IMR-90 (cell line): ENCODE measurements at regions not wholly inside any gene's neighbourhood (a gene's known extent, or its start where the extent isn't known, plus 50 kb on each side); places are given as distances from the start of the nearest gene placed in this dataset.

Experiments used
- ATAC-seq: fragments of 200-7000 bp; cut with Tn5 transposase; 2 replicates; pipeline ENCODE4 v1.9.1; 2020; ENCODE audit warnings: low read depth, mild to moderate bottlenecking, moderate library complexity
- BruUV-seq: library from RNA; stranded (reverse); fragments of 400-500 nt; replicated peaks from 2 replicates; lab custom pipeline; 2021; lab: Mats Ljungman, UMichigan
- CTCF ChIA-PET: fragments of 300-600 bp; formaldehyde crosslinking; extraction: SDS; loops from one replicate; lab custom pipeline; 2021; ENCODE audit warnings: antibody characterized with exemption; lab: Yijun Ruan, JAX
- POLR2A ChIA-PET: fragments of 300-600 bp; sonication (Branson Sonifier 250); formaldehyde crosslinking; loops from one replicate; lab custom pipeline; 2022; ENCODE audit warnings: antibody characterized with exemption; ENCODE audit not compliant: unreplicated experiment; lab: Charles Lee
- DNase-seq: peaks from one replicate; pipeline ENCODE4 v3.0.0; 2013
- H2AFZ ChIP-seq: replicated peaks from 2 replicates; pipeline ENCODE3; 2013; ENCODE audit warnings: low read length, mild to moderate bottlenecking; ENCODE audit not compliant: poor library complexity
- H2AK5ac ChIP-seq: 2 replicates; pipeline ENCODE4 v1.6.1; 2013; ENCODE audit warnings: low read depth, low read length, inconsistent platforms
- H2AK9ac ChIP-seq: replicated peaks from 2 replicates; pipeline ENCODE3; 2013; ENCODE audit warnings: mild to moderate bottlenecking, low read depth, low read length, moderate library complexity; ENCODE audit not compliant: poor library complexity
- H2BK120ac ChIP-seq: 2 replicates; pipeline ENCODE4 v1.6.1; 2013; ENCODE audit warnings: low read depth, low read length, inconsistent platforms
- H2BK15ac ChIP-seq: 3 replicates; pipeline ENCODE4 v1.6.1; 2013; ENCODE audit warnings: low read depth, low read length, inconsistent platforms
- H2BK20ac ChIP-seq: 2 replicates; pipeline ENCODE4 v1.6.1; 2013; ENCODE audit warnings: low read depth, mild to moderate bottlenecking, inconsistent platforms, low read length, moderate library complexity
- H2BK5ac ChIP-seq: 2 replicates; pipeline ENCODE4 v1.6.1; 2013; ENCODE audit warnings: mild to moderate bottlenecking, low read depth, low read length, inconsistent platforms; ENCODE audit not compliant: poor library complexity, severe bottlenecking
- H3K14ac ChIP-seq: replicated peaks from 2 replicates; pipeline ENCODE4 v1.6.1; 2013; ENCODE audit warnings: low read depth, low read length, inconsistent platforms
- H3K18ac ChIP-seq: 2 replicates; pipeline ENCODE4 v1.6.1; 2013; ENCODE audit warnings: low read depth, low read length, control low read depth
- H3K23ac ChIP-seq: 2 replicates; pipeline ENCODE4 v1.6.1; 2013; ENCODE audit warnings: low read depth, low read length, inconsistent platforms
- H3K27ac ChIP-seq: 2 replicates; pipeline ENCODE4 v1.5.1; 2013; ENCODE audit warnings: mild to moderate bottlenecking, control low read depth, low read length; ENCODE audit not compliant: insufficient read depth
- H3K27me3 ChIP-seq: 2 replicates; pipeline ENCODE4 v1.6.1; 2013; ENCODE audit warnings: low read length; ENCODE audit not compliant: control insufficient read depth, insufficient read depth
- H3K36me3 ChIP-seq: 2 replicates; pipeline ENCODE4 v1.6.1; 2013; ENCODE audit warnings: low read length, mixed read lengths; ENCODE audit not compliant: control insufficient read depth, insufficient read depth
- H3K4ac ChIP-seq: 2 replicates; pipeline ENCODE4 v1.6.1; 2013; ENCODE audit warnings: low read depth, low read length, inconsistent platforms
- H3K4me1 ChIP-seq: 2 replicates; pipeline ENCODE4 v1.6.1; 2013; ENCODE audit warnings: low read length, mixed read lengths; ENCODE audit not compliant: control insufficient read depth, insufficient read depth
- H3K4me2 ChIP-seq: 2 replicates; pipeline ENCODE4 v1.6.1; 2013; ENCODE audit warnings: low read depth, mild to moderate bottlenecking, control low read depth, low read length, moderate library complexity
- H3K4me3 ChIP-seq: 2 replicates; pipeline ENCODE4 v1.5.1; 2013; ENCODE audit warnings: low read depth, mild to moderate bottlenecking, control low read depth, low read length, moderate library complexity; ENCODE audit not compliant: insufficient read depth
- H3K56ac ChIP-seq: 2 replicates; pipeline ENCODE4 v1.6.1; 2013; ENCODE audit warnings: low read length, inconsistent platforms; ENCODE audit not compliant: insufficient read depth; ENCODE audit errors: extremely low read depth
- H3K79me1 ChIP-seq, 2 experiments: 2 replicates each; pipeline ENCODE4 v1.6.1; 2013; ENCODE audit warnings: low read length in 2 of 2, inconsistent platforms in 1 of 2, low read depth in 1 of 2
- H3K9ac ChIP-seq: 2 replicates; pipeline ENCODE4 v1.6.1; 2013; ENCODE audit warnings: low read depth, low read length, control low read depth
- H3K9me1 ChIP-seq: 2 replicates; pipeline ENCODE4 v1.6.1; 2013; ENCODE audit warnings: low read length, inconsistent platforms; ENCODE audit not compliant: insufficient read depth
- H3K9me3 ChIP-seq: 2 replicates; pipeline ENCODE4 v1.6.1; 2013; ENCODE audit warnings: low read length; ENCODE audit not compliant: control insufficient read depth, insufficient read depth
- H4K20me1 ChIP-seq: 2 replicates; pipeline ENCODE4 v1.6.1; 2013; ENCODE audit warnings: low read length, inconsistent platforms; ENCODE audit not compliant: insufficient read depth
- H4K5ac ChIP-seq: 2 replicates; pipeline ENCODE4 v1.6.1; 2013; ENCODE audit warnings: mild to moderate bottlenecking, low read depth, low read length, control low read depth
- H4K8ac ChIP-seq, 2 experiments: 2 replicates each; pipeline ENCODE4 v1.6.1; 2013; ENCODE audit warnings: low read depth in 2 of 2, low read length in 2 of 2, control low read depth in 1 of 2, inconsistent platforms in 1 of 2
- H4K91ac ChIP-seq: 2 replicates; pipeline ENCODE4 v1.6.1; 2013; ENCODE audit warnings: low read depth, low read length, inconsistent platforms; ENCODE audit not compliant: insufficient read depth
- BHLHE40 ChIP-seq: fragments of 150-350 bp; IDR thresholded peaks from 2 replicates; pipeline ENCODE4 v1.6.1; 2016; ENCODE audit warnings: mild to moderate bottlenecking, low read depth, low read length
- CEBPB ChIP-seq: IDR thresholded peaks from 2 replicates; pipeline ENCODE4 v1.6.1; 2012; ENCODE audit warnings: low read depth, low read length, improper control_type of control experiment
- CHD1 ChIP-seq: IDR thresholded peaks from 2 replicates; pipeline ENCODE4 v1.6.1; 2012; ENCODE audit warnings: low read depth, low read length, improper control_type of control experiment
- FOS ChIP-seq: fragments of 150-350 bp; IDR thresholded peaks from 2 replicates; pipeline ENCODE4 v1.6.1; 2016; ENCODE audit warnings: low read depth, low read length
- MAFK ChIP-seq: IDR thresholded peaks from 2 replicates; pipeline ENCODE4 v1.6.1; 2012; ENCODE audit warnings: low read depth, low read length, improper control_type of control experiment
- MAZ ChIP-seq: IDR thresholded peaks from 2 replicates; pipeline ENCODE4 v1.6.1; 2012; ENCODE audit warnings: low read depth, mild to moderate bottlenecking, low read length, improper control_type of control experiment, moderate library complexity, borderline replicate concordance
- MXI1 ChIP-seq: IDR thresholded peaks from 2 replicates; pipeline ENCODE4 v1.6.1; 2012; ENCODE audit warnings: low read depth, mild to moderate bottlenecking, low read length, moderate library complexity, borderline replicate concordance
- NFE2L2 ChIP-seq: fragments of 150-350 bp; IDR thresholded peaks from 2 replicates; pipeline ENCODE4 v1.6.1; 2016; ENCODE audit warnings: low read depth, mild to moderate bottlenecking, low read length
- POLR2A ChIP-seq: IDR thresholded peaks from 2 replicates; pipeline ENCODE4 v1.6.1; 2012; ENCODE audit warnings: mild to moderate bottlenecking, low read depth, low read length
- RAD21 ChIP-seq: IDR thresholded peaks from 2 replicates; pipeline ENCODE4 v1.6.1; 2012; ENCODE audit warnings: low read length, improper control_type of control experiment
- RCOR1 ChIP-seq: IDR thresholded peaks from 2 replicates; pipeline ENCODE4 v1.6.1; 2012; ENCODE audit warnings: mild to moderate bottlenecking, low read length, improper control_type of control experiment; ENCODE audit not compliant: insufficient replicate concordance
- RFX5 ChIP-seq: IDR thresholded peaks from 2 replicates; pipeline ENCODE4 v1.8.0; 2012; ENCODE audit warnings: low read depth, mild to moderate bottlenecking, low read length, moderate library complexity
- SMC3 ChIP-seq: fragments of 150-350 bp; IDR thresholded peaks from 2 replicates; pipeline ENCODE4 v1.6.1; 2016; ENCODE audit warnings: low read depth, mild to moderate bottlenecking, antibody characterized with exemption, low read length, moderate library complexity
- WGBS, 2 experiments: methylation state at CpG; one replicate each; pipeline versions ENCODE4 v1.1.5 to v1.1.7; 2013; ENCODE audit warnings: missing lambda C conversion rate in 2 of 2; ENCODE audit not compliant: insufficient read length in 1 of 2; ENCODE audit errors: extremely low coverage in 2 of 2; 5-methylcytosine and 5-hydroxymethylcytosine counted together
- dilution Hi-C: fragments of 300-500 bp; cut with HindIII; formaldehyde crosslinking; loops from one replicate; pipeline ENCODE4 v1.14.3; 2018; ENCODE audit warnings: low sequenced_read_pairs; ENCODE audit not compliant: unreplicated experiment
- in situ Hi-C: fragments of 300-500 bp; cut with MboI; formaldehyde crosslinking; loops from 3 replicates; pipeline ENCODE4 v1.14.3; 2019; ENCODE audit warnings: low sequenced_read_pairs, inconsistent platforms, mixed read lengths
- intact Hi-C: fragments of 100-400 bp; cut with micrococcal nuclease; formaldehyde crosslinking; loops from 2 replicates; pipeline ENCODE4 v1.10.0; 2022
- TF ChIP-seq, protein P1 (sequence below): conservative IDR thresholded peaks from 2 replicates; pipeline ENCODE4 v1.5.1; 2012; ENCODE audit warnings: mild to moderate bottlenecking, low read depth, low read length, improper control_type of control experiment
- TF ChIP-seq, protein P2 (sequence below): fragments of 150-350 bp; IDR thresholded peaks from 2 replicates; pipeline ENCODE4 v1.6.1; 2016; ENCODE audit warnings: low read depth, mild to moderate bottlenecking, low read length, moderate library complexity, borderline replicate concordance
- TF ChIP-seq, protein P3 (sequence below): fragments of 150-350 bp; IDR thresholded peaks from 2 replicates; pipeline ENCODE4 v1.6.1; 2017; ENCODE audit warnings: mild to moderate bottlenecking, antibody characterized with exemption, low read length, low read depth

DNA sequence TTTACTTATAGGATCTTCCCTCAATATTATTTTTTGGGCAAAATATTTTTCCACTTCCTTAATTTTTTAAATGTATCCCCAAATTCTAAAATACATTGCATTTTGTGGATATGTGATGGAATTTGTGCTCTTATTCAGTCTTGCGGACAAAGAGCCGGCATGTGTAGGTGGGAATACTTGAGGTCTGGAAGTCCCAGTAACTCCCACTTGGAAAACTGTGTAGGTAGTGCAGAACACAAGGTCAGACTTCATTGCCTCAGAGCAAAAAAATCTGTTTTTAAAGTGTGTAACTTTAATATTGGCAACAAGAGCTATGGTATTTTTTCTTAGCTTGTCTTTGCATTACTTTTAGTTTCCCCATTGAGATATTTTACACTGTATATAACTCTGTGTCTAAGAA lies 68.5 kb upstream of the SEMA3A start:
- TF ChIP-seq, protein P1, sequence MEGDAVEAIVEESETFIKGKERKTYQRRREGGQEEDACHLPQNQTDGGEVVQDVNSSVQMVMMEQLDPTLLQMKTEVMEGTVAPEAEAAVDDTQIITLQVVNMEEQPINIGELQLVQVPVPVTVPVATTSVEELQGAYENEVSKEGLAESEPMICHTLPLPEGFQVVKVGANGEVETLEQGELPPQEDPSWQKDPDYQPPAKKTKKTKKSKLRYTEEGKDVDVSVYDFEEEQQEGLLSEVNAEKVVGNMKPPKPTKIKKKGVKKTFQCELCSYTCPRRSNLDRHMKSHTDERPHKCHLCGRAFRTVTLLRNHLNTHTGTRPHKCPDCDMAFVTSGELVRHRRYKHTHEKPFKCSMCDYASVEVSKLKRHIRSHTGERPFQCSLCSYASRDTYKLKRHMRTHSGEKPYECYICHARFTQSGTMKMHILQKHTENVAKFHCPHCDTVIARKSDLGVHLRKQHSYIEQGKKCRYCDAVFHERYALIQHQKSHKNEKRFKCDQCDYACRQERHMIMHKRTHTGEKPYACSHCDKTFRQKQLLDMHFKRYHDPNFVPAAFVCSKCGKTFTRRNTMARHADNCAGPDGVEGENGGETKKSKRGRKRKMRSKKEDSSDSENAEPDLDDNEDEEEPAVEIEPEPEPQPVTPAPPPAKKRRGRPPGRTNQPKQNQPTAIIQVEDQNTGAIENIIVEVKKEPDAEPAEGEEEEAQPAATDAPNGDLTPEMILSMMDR, result no peak
- TF ChIP-seq RFX5 (no peak), FOS (no peak), RAD21 (no peak), MXI1 (no peak), SMC3 (no peak), NFE2L2 (no peak), MAFK (no peak), CHD1 (no peak), RCOR1 (no peak), BHLHE40 (no peak), CEBPB (no peak), POLR2A (no peak), MAZ (no peak)
- TF ChIP-seq, protein P2, sequence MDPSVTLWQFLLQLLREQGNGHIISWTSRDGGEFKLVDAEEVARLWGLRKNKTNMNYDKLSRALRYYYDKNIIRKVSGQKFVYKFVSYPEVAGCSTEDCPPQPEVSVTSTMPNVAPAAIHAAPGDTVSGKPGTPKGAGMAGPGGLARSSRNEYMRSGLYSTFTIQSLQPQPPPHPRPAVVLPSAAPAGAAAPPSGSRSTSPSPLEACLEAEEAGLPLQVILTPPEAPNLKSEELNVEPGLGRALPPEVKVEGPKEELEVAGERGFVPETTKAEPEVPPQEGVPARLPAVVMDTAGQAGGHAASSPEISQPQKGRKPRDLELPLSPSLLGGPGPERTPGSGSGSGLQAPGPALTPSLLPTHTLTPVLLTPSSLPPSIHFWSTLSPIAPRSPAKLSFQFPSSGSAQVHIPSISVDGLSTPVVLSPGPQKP, result no peak
- TF ChIP-seq, protein P3, sequence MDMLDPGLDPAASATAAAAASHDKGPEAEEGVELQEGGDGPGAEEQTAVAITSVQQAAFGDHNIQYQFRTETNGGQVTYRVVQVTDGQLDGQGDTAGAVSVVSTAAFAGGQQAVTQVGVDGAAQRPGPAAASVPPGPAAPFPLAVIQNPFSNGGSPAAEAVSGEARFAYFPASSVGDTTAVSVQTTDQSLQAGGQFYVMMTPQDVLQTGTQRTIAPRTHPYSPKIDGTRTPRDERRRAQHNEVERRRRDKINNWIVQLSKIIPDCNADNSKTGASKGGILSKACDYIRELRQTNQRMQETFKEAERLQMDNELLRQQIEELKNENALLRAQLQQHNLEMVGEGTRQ, result no peak
- Histone ChIP-seq H3K27me3 (no peaks in the 10 kb centered on the region), H4K5ac (no peak overlapping the region), H2BK120ac (no peak overlapping the region), H4K91ac (no peak overlapping the region), H3K27ac (no peak overlapping the region), H3K23ac (no peak overlapping the region), H2BK15ac (no peak overlapping the region), H3K9me3 (no peaks in the 10 kb centered on the region), H3K36me3 (no peaks in the 10 kb centered on the region), H3K14ac (no peak overlapping the region), H3K4me3 (no peak overlapping the region), H3K4ac (no peak overlapping the region; the same call in 1 of the 2 replicates), H2BK20ac (no peak overlapping the region), H3K56ac (no peak overlapping the region), H3K9ac (no peak overlapping the region), H3K79me1 (no peaks in the 10 kb centered on the region), H2AK5ac (no peak overlapping the region), H3K9me1 (no peaks in the 10 kb centered on the region; the same call in 1 of the 2 replicates), H2AK9ac (no peak overlapping the region), H3K18ac (no peak overlapping the region; the same call in 1 of the 2 replicates), H3K4me1 (peaks cover 2% of the 10 kb centered on the region; the same call in 1 of the 2 replicates), H2AFZ (no peak overlapping the region), H3K4me2 (no peak overlapping the region), H4K8ac (no peak overlapping the region), H2BK5ac (no peak overlapping the region), H4K20me1 (no peaks in the 10 kb centered on the region)
- WGBS, 2 experiments, result 100% methylated on average over 1 of the region's 2 CpGs; no CpG with 5 or more reads in 1 of the 2 experiments
- ChIA-PET POLR2A (no interaction called here), CTCF (no interaction called here)
- dilution Hi-C loops (no loop called here), in situ Hi-C loops (no loop called here), intact Hi-C loops (no loop called here)
- no TSS peak for BruUV-seq
- DNase-seq (no peak), ATAC-seq (no peak)
